T-cell (primary cell): ENCODE measurements at regions not wholly inside any gene's neighbourhood (a gene's known extent, or its start where the extent isn't known, plus 50 kb on each side); places are given as distances from the start of the nearest gene placed in this dataset.

Experiments used
- ATAC-seq, 4 experiments: fragments of 200-7000 bp in 3 of 4; fragments of 150-1000 bp in 1 of 4; cut with Tn5 transposase; replicated peaks in 1 of 4; 1 replicate in 3 of 4; 2 replicates in 1 of 4; pipeline ENCODE4 v1.10.0; 2021; ENCODE audit warnings: moderate library complexity in 3 of 4, mild to moderate bottlenecking in 2 of 4, moderate number of reproducible peaks in 1 of 4
- CTCF ChIA-PET, 2 donors: fragments of 300-600 bp; sonication (Branson Sonifier 250); formaldehyde crosslinking; loops; one replicate each; lab custom pipeline; 2022; ENCODE audit warnings: antibody characterized with exemption in 2 of 2; lab: Charles Lee
- POLR2A ChIA-PET, 2 donors: fragments of 300-600 bp; sonication (Branson Sonifier 250); formaldehyde crosslinking; loops; one replicate each; lab custom pipeline; 2022; ENCODE audit warnings: antibody characterized with exemption in 2 of 2; lab: Charles Lee
- DNase-seq, 35 experiments: peaks; one replicate each; pipeline versions ENCODE4 v3.0.0 to v3.0.0-alpha.2; 2013 to 2023
- H3K27ac ChIP-seq: one replicate; pipeline ENCODE4 v1.5.1; 2013; ENCODE audit warnings: low read length
- H3K27me3 ChIP-seq, 2 experiments: replicated peaks in 1 of 2; 1 replicate in 1 of 2; 2 replicates in 1 of 2; pipeline versions ENCODE4 v1.6.1 to v1.7.0; 2013; ENCODE audit warnings: low read length in 1 of 2, mixed read lengths in 1 of 2; ENCODE audit not compliant: control insufficient read depth in 2 of 2, insufficient read depth in 2 of 2; ENCODE audit errors: extremely low read depth in 1 of 2
- H3K36me3 ChIP-seq, 2 donors: 1 replicate in 1 of 2; 2 replicates in 1 of 2; pipeline versions ENCODE4 v1.6.1 to v1.7.0; 2013; ENCODE audit warnings: low read length in 1 of 2; ENCODE audit not compliant: control insufficient read depth in 2 of 2, insufficient read depth in 1 of 2; ENCODE audit errors: extremely low read depth in 1 of 2
- H3K4me1 ChIP-seq, 2 experiments: 1 replicate in 1 of 2; 2 replicates in 1 of 2; pipeline versions ENCODE4 v1.6.1 to v1.7.0; 2013; ENCODE audit warnings: low read length in 2 of 2, mixed read lengths in 1 of 2; ENCODE audit not compliant: insufficient read depth in 2 of 2, control insufficient read depth in 1 of 2; ENCODE audit errors: extremely low read depth in 1 of 2
- H3K4me3 ChIP-seq, 2 donors: 1 replicate in 1 of 2; 2 replicates in 1 of 2; pipeline versions ENCODE4 v1.5.1 to v1.7.0; 2013; ENCODE audit warnings: mild to moderate bottlenecking in 2 of 2, low read length in 1 of 2, moderate library complexity in 1 of 2; ENCODE audit not compliant: control insufficient read depth in 1 of 2; ENCODE audit errors: extremely low read depth in 1 of 2
- H3K9me3 ChIP-seq: 2 replicates; pipeline ENCODE4 v1.7.0; 2013
- H3K27ac Mint-ChIP-seq, 2 donors: one replicate each; pipeline ENCODE4 v1.8.0; 2020 to 2021; ENCODE audit warnings: mild to moderate bottlenecking in 2 of 2, mixed read lengths in 2 of 2
- H3K27me3 Mint-ChIP-seq, 2 donors: one replicate each; pipeline ENCODE4 v1.8.0; 2021 to 2022; ENCODE audit warnings: mixed read lengths in 2 of 2
- H3K36me3 Mint-ChIP-seq: one replicate; pipeline ENCODE4 v1.8.0; 2021; ENCODE audit warnings: mixed read lengths
- H3K4me1 Mint-ChIP-seq, 3 donors: one replicate each; pipeline ENCODE4 v1.8.0; 2020 to 2022; ENCODE audit warnings: mixed read lengths in 3 of 3, mild to moderate bottlenecking in 1 of 3
- H3K4me3 Mint-ChIP-seq, 3 donors: one replicate each; pipeline ENCODE4 v1.8.0; 2020 to 2022; ENCODE audit warnings: mild to moderate bottlenecking in 3 of 3, mixed read lengths in 3 of 3, moderate library complexity in 3 of 3
- H3K9me3 Mint-ChIP-seq, 3 donors: one replicate each; pipeline ENCODE4 v1.8.0; 2020 to 2022; ENCODE audit warnings: mixed read lengths in 3 of 3
- WGBS: methylation state at CpG from one replicate; pipeline ENCODE4 v1.1.5; 2013; ENCODE audit warnings: missing lambda C conversion rate; ENCODE audit not compliant: insufficient coverage; 5-methylcytosine and 5-hydroxymethylcytosine counted together

GRCh38 chr13:99873141-99873540 is 98.4 kb downstream of the ZIC5 start:
- peaks cover 15% of the 10 kb centered on the region for H3K36me3 Mint-ChIP-seq
- ChIA-PET CTCF (no interaction called here), POLR2A (no interaction called here)
- WGBS: no CpG with 5 or more reads among the region's 2 CpGs
- Histone ChIP-seq H3K4me1 (no peaks in the 10 kb centered on the region), H3K4me3 (no peak overlapping the region), H3K36me3 (no peaks in the 10 kb centered on the region), H3K27me3 (no peaks in the 10 kb centered on the region), H3K9me3 (no peaks in the 10 kb centered on the region), H3K27ac (no peak overlapping the region)
- H3K4me3 Mint-ChIP-seq: no peak overlapping the region
- DNase-seq (no peak), ATAC-seq (no peak)
- peaks cover 0 to 6% of the 10 kb centered on the region in 2 donors for H3K27me3 Mint-ChIP-seq
- no peaks in the 10 kb centered on the region for H3K9me3 Mint-ChIP-seq
- no peak overlapping the region for H3K27ac Mint-ChIP-seq
- no peaks in the 10 kb centered on the region for H3K4me1 Mint-ChIP-seq

DNA sequence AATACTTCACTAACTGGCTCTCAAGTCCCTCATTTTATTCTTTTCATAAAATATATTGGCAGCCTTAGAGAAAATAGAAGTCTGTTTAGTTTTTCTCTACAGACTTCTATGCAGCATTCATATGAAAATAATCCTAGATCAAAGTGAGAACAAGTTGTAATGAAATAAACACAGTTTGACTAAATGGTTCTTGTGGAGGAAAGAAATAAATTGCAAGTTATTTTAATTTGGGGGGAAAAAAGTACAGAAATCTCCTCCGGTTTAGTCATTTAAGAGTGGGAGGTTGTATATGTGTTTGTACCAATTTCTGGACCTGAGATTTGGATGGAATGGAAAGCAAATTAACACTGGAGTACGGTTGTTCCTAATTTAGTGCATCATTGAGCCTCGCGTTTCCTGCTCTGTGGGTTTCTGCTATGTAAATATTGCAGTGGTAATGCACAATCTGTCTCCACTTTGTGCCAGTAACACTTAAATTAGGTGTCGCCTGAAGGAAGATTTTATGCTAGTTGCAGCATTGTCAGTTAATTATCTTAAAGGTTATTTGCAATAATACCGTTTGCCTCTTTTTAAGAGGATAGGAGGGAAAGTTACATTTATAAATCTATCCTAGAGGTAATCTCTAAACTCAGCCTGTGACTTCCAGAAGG is 100.2 kb downstream of the ZIC5 start:
- no peak for ATAC-seq

DNA sequence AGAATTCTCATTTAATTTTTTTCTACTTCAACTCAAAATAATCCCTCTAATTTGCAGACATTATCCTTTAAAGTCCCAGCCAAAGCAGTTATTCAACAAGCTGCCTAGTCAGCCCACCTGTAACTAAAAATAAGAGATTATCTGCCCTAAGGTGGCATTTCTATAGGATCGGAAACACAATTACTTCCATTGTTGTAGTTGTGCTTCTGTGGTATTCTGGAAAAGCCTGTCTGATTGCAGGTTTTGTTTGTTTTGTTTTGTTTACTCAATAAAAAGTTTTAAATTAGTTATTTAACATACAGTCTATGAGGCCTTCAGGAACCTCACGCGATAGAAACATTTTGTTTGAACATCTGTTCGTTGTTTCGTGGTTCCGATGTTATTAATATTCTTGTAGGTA is 101.0 kb downstream of the ZIC5 start:
- Mint-ChIP-seq H3K36me3 (peaks cover 35% of the 10 kb centered on the region), H3K27ac (no peak overlapping the region), H3K4me1 (no peaks in the 10 kb centered on the region), H3K9me3 (no peaks in the 10 kb centered on the region), H3K27me3 (no peaks in the 10 kb centered on the region), H3K4me3 (no peak overlapping the region)
- WGBS: no CpG with 5 or more reads among the region's 6 CpGs
- DNase-seq (no peak), ATAC-seq (no peak)
- CTCF ChIA-PET: no interaction called here
- Histone ChIP-seq H3K36me3 (no peaks in the 10 kb centered on the region), H3K4me1 (no peaks in the 10 kb centered on the region), H3K27ac (no peak overlapping the region), H3K4me3 (no peak overlapping the region), H3K27me3 (no peaks in the 10 kb centered on the region), H3K9me3 (no peaks in the 10 kb centered on the region)
- POLR2A ChIA-PET: no interaction called here

More for the DNA sequence above, 100.2 kb downstream of the ZIC5 start:
- no peaks in the 10 kb centered on the region for H3K27me3 ChIP-seq
- WGBS: 58% methylated on average over 3 of the region's 6 CpGs
- Mint-ChIP-seq H3K27me3 (no peaks in the 10 kb centered on the region), H3K9me3 (no peaks in the 10 kb centered on the region), H3K27ac (no peak overlapping the region), H3K4me1 (no peaks in the 10 kb centered on the region), H3K4me3 (no peak overlapping the region), H3K36me3 (peaks cover 29% of the 10 kb centered on the region)
- H3K4me3 ChIP-seq: no peak overlapping the region
- ChIA-PET CTCF (no interaction called here), POLR2A (no interaction called here)
- DNase-seq: no peak
- H3K4me1 ChIP-seq: no peaks in the 10 kb centered on the region
- H3K36me3 ChIP-seq: no peaks in the 10 kb centered on the region
- no peak overlapping the region for H3K27ac ChIP-seq
- no peaks in the 10 kb centered on the region for H3K9me3 ChIP-seq

DNA sequence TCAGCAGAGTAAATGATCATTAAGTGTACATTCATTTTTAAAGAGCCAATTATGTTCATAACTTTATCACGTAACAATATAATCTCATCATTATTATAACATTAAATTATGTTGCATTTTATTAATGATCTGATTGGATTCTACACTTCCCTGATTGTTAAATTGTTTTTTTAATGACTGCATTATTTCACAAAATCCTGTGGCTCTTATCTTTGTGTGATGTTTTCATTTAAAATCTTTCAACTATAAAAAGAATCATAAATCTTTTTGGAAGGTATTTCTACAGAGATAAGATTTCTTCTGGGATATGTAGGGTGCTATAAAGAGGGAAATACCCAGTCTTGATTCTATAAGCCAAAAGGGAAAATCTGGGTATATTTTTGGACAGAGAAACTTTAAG is 101.7 kb downstream of the ZIC5 start:
- Histone ChIP-seq H3K36me3 (no peaks in the 10 kb centered on the region), H3K4me1 (no peaks in the 10 kb centered on the region), H3K27ac (no peak overlapping the region), H3K27me3 (no peaks in the 10 kb centered on the region), H3K4me3 (no peak overlapping the region), H3K9me3 (no peaks in the 10 kb centered on the region)
- no peak for ATAC-seq
- DNase-seq: no peak
- H3K4me3 Mint-ChIP-seq: no peak overlapping the region
- no peaks in the 10 kb centered on the region for H3K9me3 Mint-ChIP-seq
- ChIA-PET CTCF (no interaction called here), POLR2A (no interaction called here)
- no peaks in the 10 kb centered on the region for H3K4me1 Mint-ChIP-seq
- WGBS: no CpG with 5 or more reads among the region's 1 CpG
- no peaks in the 10 kb centered on the region for H3K27me3 Mint-ChIP-seq
- H3K27ac Mint-ChIP-seq: no peak overlapping the region
- H3K36me3 Mint-ChIP-seq: peaks cover 33% of the 10 kb centered on the region

GRCh38 chr13:99868767-99869166 is 102.8 kb downstream of the ZIC5 start:
- no peak overlapping the region for H3K4me3 ChIP-seq
- no peaks in the 10 kb centered on the region for H3K4me1 Mint-ChIP-seq
- no peak overlapping the region for H3K27ac ChIP-seq
- H3K36me3 ChIP-seq: no peaks in the 10 kb centered on the region
- no peak overlapping the region for H3K4me3 Mint-ChIP-seq
- no peaks in the 10 kb centered on the region for H3K27me3 ChIP-seq
- no peak overlapping the region for H3K27ac Mint-ChIP-seq
- H3K36me3 Mint-ChIP-seq: peaks cover 44% of the 10 kb centered on the region
- ATAC-seq (no peak), DNase-seq (no peak)
- H3K9me3 ChIP-seq: no peaks in the 10 kb centered on the region
- WGBS: no CpG with 5 or more reads among the region's 3 CpGs
- POLR2A ChIA-PET: interaction anchor here in 1 of 2 donors (0.7 kb wide), 1 partner anchor 151 kb away, joined by 5 read pairs; no protein-coding TSS in a partner anchor
- CTCF ChIA-PET: no interaction called here
- no peaks in the 10 kb centered on the region for H3K27me3 Mint-ChIP-seq
- no peaks in the 10 kb centered on the region for H3K9me3 Mint-ChIP-seq
- no peaks in the 10 kb centered on the region for H3K4me1 ChIP-seq

- H3K4me1 Mint-ChIP-seq: no peaks in the 10 kb centered on the region
- POLR2A ChIA-PET: no interaction called here
Observed at GRCh38 chr13:99867535-99868257, 103.9 kb downstream of the ZIC5 start.

More at GRCh38 chr13:99867535-99868257, 103.9 kb downstream of the ZIC5 start:
- H3K27ac ChIP-seq: no peak overlapping the region
- Mint-ChIP-seq H3K27ac (no peak overlapping the region), H3K27me3 (no peaks in the 10 kb centered on the region), H3K9me3 (no peaks in the 10 kb centered on the region), H3K36me3 (peaks cover 50% of the 10 kb centered on the region), H3K4me3 (no peak overlapping the region)
- 89% methylated on average over 5 of the region's 14 CpGs for WGBS
- no peak for ATAC-seq
- no peaks in the 10 kb centered on the region for H3K27me3 ChIP-seq
- no peak overlapping the region for H3K4me3 ChIP-seq
- no peaks in the 10 kb centered on the region for H3K4me1 ChIP-seq
- no peak for DNase-seq
- no peaks in the 10 kb centered on the region for H3K36me3 ChIP-seq
- H3K9me3 ChIP-seq: no peaks in the 10 kb centered on the region
- CTCF ChIA-PET: no interaction called here
